Activated CD4-positive, CD25-positive, alpha-beta regulatory T cell treated with anti-CD3 and anti-CD28 coated beads, Interleukin-2, amount 50 U/mL, for 24 hours (primary cell): ENCODE measurements at regions not wholly inside any gene's neighbourhood (a gene's known extent, or its start where the extent isn't known, plus 50 kb on each side); places are given as distances from the start of the nearest gene placed in this dataset.

ENCODE experiments used
- ATAC-seq, 2 donors: fragments of 150-1000 bp; cut with Tn5 transposase; one replicate each; pipeline ENCODE4 v1.10.0; 2021; ENCODE audit warnings: mild to moderate bottlenecking in 1 of 2, moderate library complexity in 1 of 2

DNA sequence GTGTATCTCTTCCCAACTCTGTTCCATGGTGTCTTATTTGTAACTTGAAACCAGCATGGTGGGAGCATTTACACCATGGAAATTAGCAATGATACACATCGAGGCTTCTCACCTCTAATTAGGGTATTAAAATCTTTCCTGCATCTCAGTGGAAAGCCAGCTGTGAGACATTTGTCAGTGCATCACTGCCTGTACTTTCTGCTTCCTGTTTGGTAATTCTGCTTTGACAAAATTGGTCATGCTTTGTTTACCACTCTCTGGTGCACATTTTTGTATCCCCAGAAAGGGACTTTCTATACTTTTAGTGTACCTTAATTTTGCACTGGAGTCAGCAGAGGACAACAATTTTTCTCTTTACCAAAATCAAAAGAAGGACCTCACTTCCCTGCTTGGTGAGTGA lies 402.1 kb downstream of the PDCD6IP start:
- ATAC-seq = no peak

DNA sequence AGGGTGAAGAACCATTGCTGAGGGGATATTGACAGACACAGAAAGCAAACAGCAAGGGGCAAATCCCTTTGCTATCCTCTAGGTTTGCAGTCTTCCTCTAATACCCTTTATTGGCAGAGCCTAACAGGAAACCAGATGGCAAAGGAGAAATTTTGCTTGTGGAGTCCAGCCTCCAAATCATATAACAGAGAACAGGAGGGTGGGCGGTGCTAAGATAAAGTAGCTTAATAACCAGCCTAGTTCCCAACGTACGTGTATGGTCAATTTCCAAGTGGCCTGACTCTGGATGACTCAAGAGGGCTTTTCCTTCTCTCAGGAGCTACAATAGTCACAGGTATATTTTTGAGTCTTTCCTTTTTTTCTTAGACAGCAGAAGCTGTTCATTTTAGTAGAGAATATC lies 404.5 kb downstream of the PDCD6IP start:
- ATAC-seq = no peak

DNA sequence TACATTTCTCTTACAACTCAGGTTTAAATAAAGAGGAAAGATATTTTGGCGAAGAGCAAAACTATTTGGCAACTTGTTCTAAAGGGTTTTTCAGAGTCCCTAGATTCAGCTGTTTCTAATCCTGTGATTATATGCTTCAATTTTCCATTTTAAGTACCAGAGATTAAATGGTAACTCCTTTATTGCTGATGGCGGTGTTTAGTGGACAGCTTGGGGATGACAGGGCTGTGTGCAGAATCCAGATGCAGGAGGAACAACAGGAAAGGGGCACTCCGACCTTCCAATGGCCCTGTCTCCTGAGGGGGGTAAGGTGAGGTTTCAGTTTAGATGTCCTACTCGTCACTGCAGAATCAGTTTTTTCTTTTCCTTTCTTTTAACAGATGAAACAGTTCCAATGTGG lies 405.0 kb downstream of the PDCD6IP start:
- no peak for ATAC-seq

GRCh38 chr3:34207002-34207401 lies 408.6 kb downstream of the PDCD6IP start:
- no peak for ATAC-seq

DNA sequence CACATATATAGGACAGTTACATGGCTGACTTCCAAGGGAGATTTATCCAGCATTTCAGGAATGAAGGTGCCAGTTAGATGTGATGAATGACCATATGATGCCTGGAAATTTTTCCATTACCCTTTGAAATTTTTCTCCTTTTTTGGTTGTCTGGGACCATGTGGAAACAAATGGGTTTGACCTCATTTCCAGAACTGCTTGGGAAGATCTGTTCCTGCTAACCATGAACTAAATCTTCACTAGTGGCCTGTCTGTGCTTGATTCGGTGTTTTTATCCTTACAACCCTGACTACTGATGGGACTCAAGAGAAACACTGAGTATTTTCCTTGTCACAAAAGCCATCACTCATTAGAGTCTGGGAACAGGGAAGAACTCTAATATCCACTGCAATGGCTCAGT lies 409.4 kb downstream of the PDCD6IP start:
- no peak for ATAC-seq

DNA sequence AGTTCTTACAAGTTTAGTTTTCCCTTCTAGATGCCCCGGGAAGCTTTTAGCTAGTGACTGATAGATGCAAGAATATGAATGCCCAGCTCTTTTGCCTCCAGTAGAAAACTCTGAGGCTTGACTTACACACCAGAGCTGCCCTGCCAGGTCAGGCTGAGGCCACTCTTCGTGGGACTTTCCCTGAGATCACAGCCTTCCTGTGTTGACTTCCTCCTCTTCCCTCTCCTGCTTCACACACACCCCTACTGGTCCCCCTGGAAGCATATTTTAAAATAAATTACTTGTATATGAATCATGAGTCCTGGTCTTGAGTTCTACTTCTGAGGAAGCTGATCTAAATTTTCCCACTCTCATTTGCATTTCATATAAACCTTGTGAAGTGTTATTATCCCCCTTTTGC lies 413.7 kb downstream of the PDCD6IP start:
- no peak for ATAC-seq

- no peak for ATAC-seq
Measured at GRCh38 chr3:34212656-34213055, 414.2 kb downstream of the PDCD6IP start.

DNA sequence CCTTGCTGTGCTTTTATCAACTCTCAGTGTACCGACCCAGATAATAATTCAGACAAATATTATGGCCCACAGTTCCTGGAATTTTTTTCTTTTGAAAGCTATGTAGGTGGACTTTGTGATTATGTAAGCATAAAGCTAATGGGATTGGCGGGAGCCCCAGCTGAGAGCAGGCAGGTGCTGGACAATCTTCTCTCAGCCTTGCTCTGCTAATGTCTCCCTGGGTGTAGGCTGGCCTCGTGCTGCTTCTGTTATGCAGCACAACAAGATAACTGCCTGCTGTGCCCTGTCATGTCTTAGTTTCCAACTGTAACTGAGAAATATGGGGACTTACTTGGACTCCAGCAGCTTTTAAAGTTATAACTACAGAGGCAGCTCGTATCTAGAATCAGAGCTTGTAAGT lies 415.0 kb downstream of the PDCD6IP start:
- no peak for ATAC-seq

DNA sequence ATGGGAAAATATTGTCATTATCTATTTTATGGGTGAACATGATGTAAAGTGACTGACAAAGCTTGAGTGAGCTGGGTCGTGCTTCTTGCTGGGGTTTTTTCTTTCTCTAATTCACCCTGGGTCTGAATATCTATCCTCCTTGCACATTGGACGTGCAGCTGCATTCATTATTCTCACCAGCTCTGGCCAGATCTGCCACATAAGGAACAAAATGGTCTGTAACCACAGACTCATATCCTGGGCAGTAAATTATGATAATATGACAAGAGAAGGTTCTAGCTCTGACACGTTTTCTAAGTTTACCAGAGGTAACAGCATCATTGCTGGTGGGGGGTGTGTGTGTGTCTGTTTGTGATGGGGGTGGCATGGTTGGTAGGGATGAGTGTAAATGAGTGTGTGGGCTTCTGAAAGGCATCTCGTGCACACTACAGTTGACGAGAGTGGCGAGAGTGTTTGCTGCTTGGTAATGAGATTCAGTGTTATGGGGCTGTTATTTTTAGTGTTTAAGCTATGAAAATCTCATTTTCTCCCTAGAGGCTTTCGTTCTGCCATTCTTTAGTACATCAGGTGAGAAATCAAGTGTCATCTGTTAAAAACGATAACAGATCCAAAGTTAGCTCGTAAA lies 418.4 kb downstream of the PDCD6IP start:
- no peak for ATAC-seq

GRCh38 chr3:34218706-34219385 lies 420.4 kb downstream of the PDCD6IP start:
- ATAC-seq = no peak

- no peak for ATAC-seq
Measured at GRCh38 chr3:34219556-34219955, 421.1 kb downstream of the PDCD6IP start.

- no peak for ATAC-seq
Measured at GRCh38 chr3:34225821-34226366, 427.5 kb downstream of the PDCD6IP start.

GRCh38 chr3:34229876-34230275 lies 431.4 kb downstream of the PDCD6IP start:
- no peak for ATAC-seq

GRCh38 chr3:34235096-34235495 lies 436.7 kb downstream of the PDCD6IP start:
- ATAC-seq = no peak

DNA sequence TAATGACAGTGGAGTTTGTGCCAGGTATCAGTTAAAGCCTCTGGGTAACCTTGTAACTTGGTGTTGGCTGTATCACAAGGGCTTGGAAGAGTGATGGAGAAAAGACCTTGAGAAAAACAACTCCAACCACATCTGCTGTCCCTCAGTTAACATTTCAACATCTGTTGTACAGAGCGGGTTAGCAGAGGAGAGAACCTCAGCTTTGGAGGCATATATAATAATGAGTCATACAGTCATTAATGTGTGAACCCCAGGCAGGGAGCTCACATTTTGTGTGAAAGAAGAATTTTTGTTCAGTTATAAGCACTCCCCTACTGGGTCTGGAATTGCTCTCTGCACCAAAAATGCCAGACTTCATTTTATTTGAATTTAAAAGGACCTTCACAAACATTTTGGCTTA lies 439.5 kb downstream of the PDCD6IP start:
- ATAC-seq = no peak

- ATAC-seq = no peak
Measured at GRCh38 chr3:34238407-34238806, 440.0 kb downstream of the PDCD6IP start.

DNA sequence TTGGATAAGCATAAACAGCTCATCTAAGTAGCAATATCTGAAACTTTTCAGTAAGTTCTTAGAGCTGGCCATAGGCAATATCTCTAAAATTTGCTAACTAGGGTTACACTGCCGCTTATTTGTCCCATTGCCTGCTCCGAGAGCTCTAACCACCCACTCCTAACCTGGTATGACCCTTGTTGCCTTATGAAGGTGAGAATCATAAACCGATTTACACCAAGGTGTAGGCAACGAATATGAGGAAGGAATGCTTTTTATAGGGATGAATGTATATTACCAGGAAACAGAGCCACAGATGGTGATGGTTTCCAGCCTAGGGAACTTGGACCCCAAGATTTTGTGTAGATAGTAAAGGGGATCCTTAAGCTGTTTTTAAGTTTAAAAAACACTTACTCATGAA lies 440.9 kb downstream of the PDCD6IP start:
- no peak for ATAC-seq

- no peak for ATAC-seq
Measured at GRCh38 chr3:34239875-34240274, 441.4 kb downstream of the PDCD6IP start.

- ATAC-seq = no peak
Measured at GRCh38 chr3:34247401-34247800, 449.0 kb downstream of the PDCD6IP start.

DNA sequence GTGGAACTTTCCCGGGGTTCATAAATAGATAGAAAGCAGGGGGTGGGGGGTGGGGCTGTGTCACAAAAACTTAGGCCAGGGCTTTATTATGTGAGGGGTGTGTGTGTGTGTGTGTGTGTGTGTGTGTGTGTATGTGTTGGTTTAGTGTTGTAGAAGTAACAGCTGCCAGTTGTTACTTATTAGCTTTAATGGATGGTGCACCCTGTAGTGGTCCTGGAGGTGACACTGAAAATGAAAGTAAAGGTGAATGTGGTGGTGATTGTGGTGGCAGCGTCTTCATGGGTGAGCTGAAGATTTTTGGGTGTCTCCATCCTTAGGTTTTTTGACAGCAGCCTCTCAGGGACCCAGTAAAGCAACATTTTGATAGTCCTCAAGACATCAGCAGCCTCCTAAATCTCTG lies 449.9 kb downstream of the PDCD6IP start:
- ATAC-seq = no peak

- no peak for ATAC-seq
Measured at GRCh38 chr3:34254285-34254684, 455.9 kb downstream of the PDCD6IP start.

- ATAC-seq = no peak
Measured at GRCh38 chr3:34256021-34256420, 457.6 kb downstream of the PDCD6IP start.

DNA sequence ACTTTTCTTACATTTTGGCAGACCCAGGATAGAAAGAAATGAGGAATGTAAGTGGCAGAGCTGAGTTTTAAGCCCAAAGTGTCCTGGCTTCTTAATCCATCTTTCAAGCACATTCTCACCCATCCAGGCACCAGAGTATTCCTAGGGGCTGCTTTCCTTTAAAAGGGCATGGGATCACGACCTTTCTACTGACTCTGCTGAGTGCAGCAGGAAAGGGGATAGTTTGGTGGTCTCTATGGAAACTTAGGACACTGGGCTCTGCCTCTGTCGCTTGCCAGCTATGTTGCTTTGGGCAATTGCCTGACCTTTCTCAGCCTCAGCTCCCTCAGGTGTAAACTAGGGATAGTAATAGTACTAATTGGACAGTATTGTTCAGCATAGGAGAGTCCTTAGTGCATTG lies 458.4 kb downstream of the PDCD6IP start:
- ATAC-seq = no peak

GRCh38 chr3:34258271-34258998 lies 460.0 kb downstream of the PDCD6IP start:
- no peak for ATAC-seq
